ENCODE measurements at regions not wholly inside any gene's neighbourhood (a gene's known extent, or its start where the extent isn't known, plus 50 kb on each side); places are given as distances from the start of the nearest gene placed in this dataset.

GRCh38 chr5:13480834-13481233 lies 463.7 kb downstream of the DNAH5 start:
- no peaks in the 10 kb centered on the region for H3K27me3 Mint-ChIP-seq
- no peaks in the 10 kb centered on the region for H3K36me3 Mint-ChIP-seq (ENCODE audit: low read depth)
- no peaks in the 10 kb centered on the region for H3K9me3 Mint-ChIP-seq
- no peak overlapping the region for H3K4me3 Mint-ChIP-seq
- H3K27ac Mint-ChIP-seq: no peak overlapping the region
- ChIA-PET POLR2A (no interaction called here), CTCF (no interaction called here)
- H3K4me1 Mint-ChIP-seq: no peaks in the 10 kb centered on the region
- DNase-seq: no peak

DNA sequence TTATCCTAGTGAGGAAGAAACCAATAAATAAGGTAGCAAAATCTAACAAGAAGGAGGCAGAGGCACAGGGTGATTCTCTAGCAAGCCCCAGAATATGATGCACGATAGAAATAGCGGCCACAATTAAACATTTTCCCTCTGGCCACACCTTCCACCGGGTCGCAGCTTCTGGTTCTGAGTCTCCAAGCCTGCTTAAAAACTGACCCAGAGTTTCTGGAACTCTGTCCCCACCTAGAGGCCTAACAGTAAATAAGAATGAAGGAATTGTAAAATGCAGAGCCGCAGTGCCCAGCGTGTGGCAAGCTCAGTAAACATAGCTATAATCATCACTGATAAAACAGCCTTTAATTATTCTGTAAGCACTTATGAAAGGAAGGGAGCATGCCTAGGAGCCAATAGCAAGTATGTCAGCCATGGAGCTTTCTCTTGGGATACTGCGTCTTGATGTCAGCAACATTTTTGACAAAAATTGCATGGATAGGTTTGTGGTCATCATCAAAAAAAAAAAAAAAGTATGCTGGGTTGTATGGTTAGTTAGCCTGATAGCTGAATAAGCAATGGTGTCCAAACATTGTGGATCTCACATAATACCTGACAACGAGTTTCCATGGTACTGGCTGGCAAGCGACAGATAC lies 465.5 kb downstream of the DNAH5 start:
- Mint-ChIP-seq H3K9me3 (no peaks in the 10 kb centered on the region), H3K27me3 (no peaks in the 10 kb centered on the region), H3K4me3 (no peak overlapping the region), H3K27ac (no peak overlapping the region), H3K4me1 (no peaks in the 10 kb centered on the region), H3K36me3 (ENCODE audit: low read depth) (no peaks in the 10 kb centered on the region)
- POLR2A ChIA-PET: no interaction called here
- CTCF ChIA-PET: no interaction called here
- DNase-seq: no peak

- Mint-ChIP-seq H3K9me3 (peaks cover 3% of the 10 kb centered on the region), H3K27ac (no peak overlapping the region), H3K27me3 (no peaks in the 10 kb centered on the region), H3K4me1 (no peaks in the 10 kb centered on the region), H3K4me3 (no peak overlapping the region), H3K36me3 (ENCODE audit: low read depth) (no peaks in the 10 kb centered on the region)
- POLR2A ChIA-PET: no interaction called here
- CTCF ChIA-PET: no interaction called here
- DNase-seq: no peak
Observed at GRCh38 chr5:13477118-13477737, 467.3 kb downstream of the DNAH5 start.

- Mint-ChIP-seq H3K4me3 (no peak overlapping the region), H3K9me3 (peaks cover 3% of the 10 kb centered on the region), H3K36me3 (ENCODE audit: low read depth) (no peaks in the 10 kb centered on the region), H3K27me3 (no peaks in the 10 kb centered on the region), H3K4me1 (no peaks in the 10 kb centered on the region), H3K27ac (no peak overlapping the region)
- no peak for DNase-seq
- ChIA-PET CTCF (no interaction called here), POLR2A (no interaction called here)
Observed at GRCh38 chr5:13472842-13473241, 471.6 kb downstream of the DNAH5 start.

- CTCF ChIA-PET: no interaction called here
- H3K9me3 Mint-ChIP-seq: peaks cover 3% of the 10 kb centered on the region
- no peak overlapping the region for H3K27ac Mint-ChIP-seq
- POLR2A ChIA-PET: no interaction called here
- H3K27me3 Mint-ChIP-seq: no peaks in the 10 kb centered on the region
- no peak overlapping the region for H3K4me3 Mint-ChIP-seq
- H3K36me3 Mint-ChIP-seq (ENCODE audit: low read depth): no peaks in the 10 kb centered on the region
- no peaks in the 10 kb centered on the region for H3K4me1 Mint-ChIP-seq
- DNase-seq: no peak
Observed at GRCh38 chr5:13470975-13471374, 473.5 kb downstream of the DNAH5 start.

DNA sequence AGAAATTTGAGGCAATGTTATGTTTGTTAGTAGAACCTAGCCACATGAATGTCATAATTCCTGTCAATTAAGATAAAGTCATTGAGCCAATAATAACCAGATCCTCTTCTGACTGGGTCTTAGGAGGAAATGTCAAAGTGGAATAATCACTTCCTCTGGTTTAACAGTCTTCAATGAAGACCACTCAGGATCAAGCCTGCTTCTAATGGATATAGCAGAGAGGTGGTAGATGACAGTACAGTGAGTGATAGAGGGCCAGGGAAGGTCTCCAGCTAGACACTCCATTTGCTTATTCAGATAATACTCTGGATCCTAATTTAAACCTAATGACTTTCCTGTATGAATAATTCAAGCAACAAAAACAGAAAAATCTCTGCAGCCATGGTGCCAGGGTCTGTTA lies 474.2 kb downstream of the DNAH5 start:
- CTCF ChIA-PET: no interaction called here
- POLR2A ChIA-PET: no interaction called here
- H3K27me3 Mint-ChIP-seq: no peaks in the 10 kb centered on the region
- no peak overlapping the region for H3K4me3 Mint-ChIP-seq
- DNase-seq: no peak
- H3K27ac Mint-ChIP-seq: no peak overlapping the region
- no peaks in the 10 kb centered on the region for H3K4me1 Mint-ChIP-seq
- no peaks in the 10 kb centered on the region for H3K36me3 Mint-ChIP-seq (ENCODE audit: low read depth)
- H3K9me3 Mint-ChIP-seq: peaks cover 3% of the 10 kb centered on the region

DNA sequence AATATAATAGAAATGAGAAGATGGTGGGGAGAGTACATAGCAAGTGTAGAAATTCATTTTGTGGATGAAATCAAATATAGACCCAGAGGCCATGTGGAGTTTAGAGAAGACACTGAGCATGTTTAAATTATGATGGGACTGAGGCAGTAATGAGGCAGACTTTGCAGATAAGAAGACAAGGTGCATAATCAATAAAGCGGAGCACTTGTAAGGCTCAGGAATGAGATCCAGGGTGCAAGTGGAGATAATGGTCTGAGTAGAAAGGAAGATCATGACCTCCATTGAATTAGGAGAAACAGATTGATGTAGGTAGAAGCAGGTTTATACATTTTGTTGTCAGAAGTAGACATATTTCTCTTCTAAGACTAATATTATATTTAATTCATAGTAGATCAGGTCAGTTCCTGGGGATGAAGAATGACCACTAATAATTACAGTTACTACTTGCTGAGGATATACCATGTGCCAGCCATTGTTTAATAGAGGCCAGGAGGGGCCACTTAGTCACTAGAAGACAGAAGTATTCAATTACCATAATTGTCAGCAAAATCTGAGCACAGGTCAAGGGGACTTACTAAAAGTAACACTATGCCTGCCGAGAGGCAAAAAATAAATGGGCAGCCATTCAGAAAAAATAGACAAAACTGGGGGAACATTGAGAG lies 479.8 kb downstream of the DNAH5 start:
- ChIA-PET POLR2A (no interaction called here), CTCF (no interaction called here)
- Mint-ChIP-seq H3K27ac (no peak overlapping the region), H3K9me3 (no peaks in the 10 kb centered on the region), H3K36me3 (ENCODE audit: low read depth) (no peaks in the 10 kb centered on the region), H3K4me1 (no peaks in the 10 kb centered on the region), H3K27me3 (no peaks in the 10 kb centered on the region), H3K4me3 (no peak overlapping the region)
- no peak for DNase-seq

DNA sequence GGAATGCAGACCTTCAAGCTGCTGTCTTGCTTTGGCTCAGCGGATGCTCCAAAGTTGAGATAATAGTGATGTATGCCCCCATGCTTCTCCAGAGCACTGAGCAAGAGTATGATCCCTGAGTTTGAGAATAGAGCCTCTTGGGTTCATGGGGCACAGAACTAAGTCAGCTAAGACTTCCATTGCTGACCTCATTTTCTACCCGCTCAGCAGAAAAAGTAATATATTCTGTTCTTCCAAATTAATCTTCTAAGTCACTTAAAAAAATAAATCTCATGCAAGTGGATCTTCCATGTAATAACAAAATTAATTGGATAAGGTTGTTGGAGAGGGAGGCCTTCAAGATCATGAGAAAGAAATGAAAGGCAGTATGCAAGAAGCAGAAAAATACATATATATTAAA lies 483.9 kb downstream of the DNAH5 start:
- Mint-ChIP-seq H3K27me3 (no peaks in the 10 kb centered on the region), H3K27ac (no peak overlapping the region), H3K36me3 (ENCODE audit: low read depth) (no peaks in the 10 kb centered on the region), H3K4me1 (no peaks in the 10 kb centered on the region), H3K4me3 (no peak overlapping the region), H3K9me3 (peaks cover 6% of the 10 kb centered on the region)
- POLR2A ChIA-PET: no interaction called here
- no peak for DNase-seq
- CTCF ChIA-PET: no interaction called here

DNA sequence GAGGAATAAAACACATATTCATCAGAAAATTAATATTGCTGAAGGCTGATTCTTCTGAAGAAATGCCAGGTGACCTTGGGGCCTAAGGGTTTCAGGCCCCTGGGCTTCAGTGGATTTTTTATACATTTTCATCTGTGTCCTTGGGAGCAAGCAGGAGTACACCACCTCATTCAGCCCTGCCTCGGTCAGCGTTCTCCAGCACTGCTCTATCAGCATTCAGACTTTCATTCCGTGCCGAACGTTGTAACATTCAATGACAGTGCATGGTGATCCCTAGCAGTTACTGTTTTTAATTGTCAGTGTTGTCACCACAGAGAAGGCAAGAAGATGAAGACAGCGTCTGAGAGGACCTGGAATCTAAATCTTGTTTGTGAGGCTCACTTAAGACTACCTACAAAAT lies 490.4 kb downstream of the DNAH5 start:
- H3K4me1 Mint-ChIP-seq: no peaks in the 10 kb centered on the region
- ChIA-PET POLR2A (no interaction called here), CTCF (no interaction called here)
- H3K36me3 Mint-ChIP-seq (ENCODE audit: low read depth): no peaks in the 10 kb centered on the region
- no peaks in the 10 kb centered on the region for H3K27me3 Mint-ChIP-seq
- no peak overlapping the region for H3K4me3 Mint-ChIP-seq
- no peak for DNase-seq
- H3K27ac Mint-ChIP-seq: no peak overlapping the region
- peaks cover 6% of the 10 kb centered on the region for H3K9me3 Mint-ChIP-seq

- H3K27ac Mint-ChIP-seq: no peak overlapping the region
- no peaks in the 10 kb centered on the region for H3K9me3 Mint-ChIP-seq
- POLR2A ChIA-PET: no interaction called here
- DNase-seq: no peak
- no peaks in the 10 kb centered on the region for H3K27me3 Mint-ChIP-seq
- H3K4me1 Mint-ChIP-seq: no peaks in the 10 kb centered on the region
- H3K36me3 Mint-ChIP-seq (ENCODE audit: low read depth): no peaks in the 10 kb centered on the region
- no peak overlapping the region for H3K4me3 Mint-ChIP-seq
- CTCF ChIA-PET: no interaction called here
Observed at GRCh38 chr5:13448843-13449242, 495.6 kb downstream of the DNAH5 start.

DNA sequence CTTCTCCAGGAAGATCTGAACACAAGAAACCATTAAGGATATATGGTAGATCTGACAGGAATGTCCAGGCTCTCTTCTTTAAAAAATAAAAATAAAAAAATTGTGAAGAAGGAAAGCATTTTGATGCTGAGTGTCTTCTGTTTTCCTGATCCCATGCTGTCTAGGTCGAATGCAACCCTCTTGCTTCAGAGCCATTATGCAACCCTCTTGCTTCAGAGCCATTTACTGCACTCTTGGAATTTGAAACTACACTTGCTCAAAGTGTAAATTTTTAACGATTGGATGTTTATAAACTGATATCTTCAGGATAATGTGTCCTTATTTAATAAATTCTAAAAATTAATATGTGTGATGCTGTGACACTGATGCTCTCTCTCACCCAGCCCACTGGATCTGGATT lies 505.1 kb downstream of the DNAH5 start:
- Mint-ChIP-seq H3K36me3 (ENCODE audit: low read depth) (no peaks in the 10 kb centered on the region), H3K27ac (no peak overlapping the region), H3K4me1 (no peaks in the 10 kb centered on the region), H3K9me3 (peaks cover 5% of the 10 kb centered on the region), H3K27me3 (no peaks in the 10 kb centered on the region), H3K4me3 (no peak overlapping the region)
- ChIA-PET CTCF (no interaction called here), POLR2A (no interaction called here)
- DNase-seq: no peak

DNA sequence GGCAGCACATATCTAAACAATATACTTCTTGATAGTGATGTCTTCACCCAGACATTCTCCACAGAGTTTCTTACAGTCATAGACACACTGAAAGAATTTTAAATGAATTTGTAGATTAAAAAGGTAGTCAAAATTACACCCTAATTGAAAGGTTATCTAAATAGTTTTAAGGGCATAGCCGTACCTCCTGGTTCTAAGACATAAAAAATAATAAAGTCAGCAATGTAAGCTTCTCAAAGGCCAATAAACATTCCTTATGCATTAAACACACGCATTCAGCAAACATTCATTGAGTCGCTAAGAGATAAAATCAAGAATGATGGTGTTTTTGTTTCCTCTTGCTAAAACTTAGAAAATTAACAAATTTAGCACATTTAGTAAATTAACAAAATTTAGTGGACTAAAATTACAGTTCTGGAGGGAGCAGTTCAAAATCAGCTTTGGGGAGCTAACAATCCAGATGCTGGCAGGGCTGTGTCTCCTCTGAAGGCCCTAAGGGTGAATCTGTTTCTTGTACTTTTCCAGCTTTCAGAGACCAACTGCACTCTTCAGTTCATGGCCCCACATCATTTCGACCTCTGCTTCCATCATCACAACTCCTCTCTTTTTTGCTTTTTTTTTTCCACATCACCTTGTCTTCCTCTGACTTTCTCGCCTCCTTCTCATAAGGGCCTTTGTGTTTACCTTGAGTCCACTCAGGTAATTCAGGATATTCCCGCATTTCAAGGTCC lies 516.5 kb downstream of the DNAH5 start:
- Mint-ChIP-seq H3K36me3 (ENCODE audit: low read depth) (no peaks in the 10 kb centered on the region), H3K27me3 (no peaks in the 10 kb centered on the region), H3K4me3 (no peak overlapping the region), H3K27ac (no peak overlapping the region), H3K4me1 (no peaks in the 10 kb centered on the region), H3K9me3 (peaks cover 15% of the 10 kb centered on the region)
- ChIA-PET CTCF (no interaction called here), POLR2A (no interaction called here)
- DNase-seq: no peak

GRCh38 chr5:13412040-13412595 lies 532.4 kb downstream of the DNAH5 start:
- ChIA-PET CTCF (no interaction called here), POLR2A (no interaction called here)
- Mint-ChIP-seq H3K4me1 (no peaks in the 10 kb centered on the region), H3K36me3 (ENCODE audit: low read depth) (no peaks in the 10 kb centered on the region), H3K27me3 (no peaks in the 10 kb centered on the region), H3K27ac (no peak overlapping the region), H3K4me3 (no peak overlapping the region), H3K9me3 (peaks cover 18% of the 10 kb centered on the region)
- DNase-seq: no peak

Data from activated CD4-positive, alpha-beta memory T cell treated with anti-CD3 and anti-CD28 coated beads, Interleukin-2, amount 10 ng/mL, durations not matched to agents 7 days and 5 days (primary cell).